DND-41 (cell line): ENCODE measurements at regions not wholly inside any gene's neighbourhood (a gene's known extent, or its start where the extent isn't known, plus 50 kb on each side); places are given as distances from the start of the nearest gene placed in this dataset.

Experiments
- ATAC-seq: fragments of 200-7000 bp; cut with Tn5 transposase; 3 replicates; pipeline ENCODE4 v1.9.1; 2021; ENCODE audit warnings: low read depth; ENCODE audit not compliant: insufficient read depth
- DNase-seq: peaks from one replicate; pipeline ENCODE4 v3.0.0-alpha.2; 2020
- H2AFZ ChIP-seq: 2 replicates; pipeline ENCODE4 v1.6.0; 2012; ENCODE audit warnings: low read depth, low read length
- H3K27ac ChIP-seq: 2 replicates; pipeline ENCODE4 v1.5.1; 2012; ENCODE audit warnings: low read length, inconsistent platforms
- H3K27me3 ChIP-seq: fragments of 200-600 bp; sonication (generic); 2 replicates; pipeline ENCODE4 v1.6.0; 2012; ENCODE audit warnings: low read length, mild to moderate bottlenecking, inconsistent platforms; ENCODE audit not compliant: insufficient read depth, poor library complexity
- H3K36me3 ChIP-seq: 2 replicates; pipeline ENCODE4 v1.5.1; 2012; ENCODE audit warnings: low read length, inconsistent platforms; ENCODE audit not compliant: insufficient read depth
- H3K4me1 ChIP-seq: 2 replicates; pipeline ENCODE4 v1.5.1; 2012; ENCODE audit warnings: mild to moderate bottlenecking, low read length; ENCODE audit not compliant: insufficient read depth
- H3K4me2 ChIP-seq: 2 replicates; pipeline ENCODE4 v1.6.0; 2012; ENCODE audit warnings: mild to moderate bottlenecking, moderate library complexity, low read length, inconsistent platforms; ENCODE audit not compliant: insufficient read depth
- H3K4me3 ChIP-seq, 2 experiments: fragments of 200-600 bp in 1 of 2; shearing (Covaris generic) in 1 of 2; 2 replicates each; pipeline ENCODE4 v1.5.1; 2012 to 2016; ENCODE audit warnings: inconsistent platforms in 2 of 2, low read length in 2 of 2, mild to moderate bottlenecking in 2 of 2, low read depth in 1 of 2, moderate library complexity in 1 of 2
- H3K79me2 ChIP-seq: 2 replicates; pipeline ENCODE4 v1.6.0; 2012; ENCODE audit warnings: low read length, inconsistent platforms; ENCODE audit not compliant: insufficient read depth
- H3K9ac ChIP-seq: 2 replicates; pipeline ENCODE4 v1.6.0; 2012; ENCODE audit warnings: low read depth, mild to moderate bottlenecking, inconsistent platforms, low read length, moderate library complexity
- H3K9me3 ChIP-seq: 2 replicates; pipeline ENCODE4 v1.5.1; 2012; ENCODE audit warnings: low read length, moderate library complexity, mild to moderate bottlenecking, inconsistent platforms; ENCODE audit not compliant: insufficient read depth, severe bottlenecking
- H4K20me1 ChIP-seq: 2 replicates; pipeline ENCODE4 v1.6.0; 2012; ENCODE audit warnings: low read length; ENCODE audit not compliant: insufficient read depth
- CTCF ChIP-seq: IDR thresholded peaks from 2 replicates; pipeline ENCODE4 v1.5.1; 2012; ENCODE audit warnings: borderline replicate concordance, low read length, moderate library complexity, mild to moderate bottlenecking; ENCODE audit not compliant: poor library complexity, severe bottlenecking; ENCODE audit errors: extremely low read depth
- EZH2 ChIP-seq: IDR thresholded peaks from 3 replicates; pipeline ENCODE4 v1.6.1; 2012; ENCODE audit warnings: borderline replicate concordance, low read depth, mild to moderate bottlenecking, moderate library complexity, low read length, inconsistent platforms; ENCODE audit not compliant: severe bottlenecking

- H3K4me3 ChIP-seq: no peak overlapping the region
- no peaks in the 10 kb centered on the region for H3K9me3 ChIP-seq
- H2AFZ ChIP-seq: no peak overlapping the region
- H3K27me3 ChIP-seq: no peaks in the 10 kb centered on the region
- no peaks in the 10 kb centered on the region for H3K79me2 ChIP-seq
- no peak for TF ChIP-seq EZH2
- TF ChIP-seq CTCF: no peak
- ATAC-seq (no peak), DNase-seq (no peak)
- H3K4me1 ChIP-seq: no peaks in the 10 kb centered on the region
- H3K27ac ChIP-seq: no peak overlapping the region
- H3K9ac ChIP-seq: no peak overlapping the region
- H3K4me2 ChIP-seq: no peak overlapping the region
- H3K36me3 ChIP-seq: no peaks in the 10 kb centered on the region
- H4K20me1 ChIP-seq: no peaks in the 10 kb centered on the region
Measured at GRCh38 chr13:87361216-87361615, 310.0 kb upstream of the SLITRK5 start.

GRCh38 chr13:87368639-87369038 lies 302.5 kb upstream of the SLITRK5 start:
- TF ChIP-seq CTCF (no peak), EZH2 (no peak)
- no peak for ATAC-seq

GRCh38 chr13:87376081-87376480 lies 295.1 kb upstream of the SLITRK5 start:
- no peak overlapping the region for H3K4me3 ChIP-seq

More at GRCh38 chr13:87368639-87369038, 302.5 kb upstream of the SLITRK5 start:
- no peak overlapping the region for H3K9ac ChIP-seq
- H3K4me1 ChIP-seq: no peaks in the 10 kb centered on the region
- DNase-seq: no peak
- no peaks in the 10 kb centered on the region for H3K36me3 ChIP-seq
- H3K4me2 ChIP-seq: no peak overlapping the region
- H4K20me1 ChIP-seq: no peaks in the 10 kb centered on the region
- no peaks in the 10 kb centered on the region for H3K79me2 ChIP-seq
- H3K4me3 ChIP-seq: no peak overlapping the region
- no peak overlapping the region for H3K27ac ChIP-seq
- H3K9me3 ChIP-seq: no peaks in the 10 kb centered on the region
- no peaks in the 10 kb centered on the region for H3K27me3 ChIP-seq
- no peak overlapping the region for H2AFZ ChIP-seq

More at GRCh38 chr13:87376081-87376480, 295.1 kb upstream of the SLITRK5 start:
- Histone ChIP-seq H3K36me3 (no peaks in the 10 kb centered on the region), H2AFZ (no peak overlapping the region), H3K79me2 (no peaks in the 10 kb centered on the region), H3K27ac (no peak overlapping the region), H3K9me3 (no peaks in the 10 kb centered on the region), H3K9ac (no peak overlapping the region), H3K4me1 (no peaks in the 10 kb centered on the region), H4K20me1 (no peaks in the 10 kb centered on the region), H3K4me2 (no peak overlapping the region), H3K27me3 (no peaks in the 10 kb centered on the region)
- no peak for DNase-seq
- TF ChIP-seq EZH2 (no peak), CTCF (no peak)
- ATAC-seq: no peak
